ENCODE measurements at regions not wholly inside any gene's neighbourhood (a gene's known extent, or its start where the extent isn't known, plus 50 kb on each side); places are given as distances from the start of the nearest gene placed in this dataset.

GRCh38 chr10:28862219-28862618 lies 184.9 kb downstream of the BAMBI start:
- peaks cover 12% of the 10 kb centered on the region for H3K4me1 Mint-ChIP-seq
- TF ChIP-seq, protein P1, sequence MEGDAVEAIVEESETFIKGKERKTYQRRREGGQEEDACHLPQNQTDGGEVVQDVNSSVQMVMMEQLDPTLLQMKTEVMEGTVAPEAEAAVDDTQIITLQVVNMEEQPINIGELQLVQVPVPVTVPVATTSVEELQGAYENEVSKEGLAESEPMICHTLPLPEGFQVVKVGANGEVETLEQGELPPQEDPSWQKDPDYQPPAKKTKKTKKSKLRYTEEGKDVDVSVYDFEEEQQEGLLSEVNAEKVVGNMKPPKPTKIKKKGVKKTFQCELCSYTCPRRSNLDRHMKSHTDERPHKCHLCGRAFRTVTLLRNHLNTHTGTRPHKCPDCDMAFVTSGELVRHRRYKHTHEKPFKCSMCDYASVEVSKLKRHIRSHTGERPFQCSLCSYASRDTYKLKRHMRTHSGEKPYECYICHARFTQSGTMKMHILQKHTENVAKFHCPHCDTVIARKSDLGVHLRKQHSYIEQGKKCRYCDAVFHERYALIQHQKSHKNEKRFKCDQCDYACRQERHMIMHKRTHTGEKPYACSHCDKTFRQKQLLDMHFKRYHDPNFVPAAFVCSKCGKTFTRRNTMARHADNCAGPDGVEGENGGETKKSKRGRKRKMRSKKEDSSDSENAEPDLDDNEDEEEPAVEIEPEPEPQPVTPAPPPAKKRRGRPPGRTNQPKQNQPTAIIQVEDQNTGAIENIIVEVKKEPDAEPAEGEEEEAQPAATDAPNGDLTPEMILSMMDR (conservative IDR thresholded peaks at IDR 0.05): no peak
- H3K9me3 Mint-ChIP-seq: peaks cover 7% of the 10 kb centered on the region
- DNase-seq (ENCODE audit: low read depth, low spot score): no peak
- no peak overlapping the region for H3K27ac Mint-ChIP-seq (ENCODE audit: unreplicated experiment)
- no peak overlapping the region for H3K4me3 Mint-ChIP-seq
- H3K36me3 Mint-ChIP-seq (ENCODE audit: low read depth): peaks cover 3% of the 10 kb centered on the region
- peaks cover 2% of the 10 kb centered on the region for H3K27me3 Mint-ChIP-seq (ENCODE audit: low read depth)

GRCh38 chr10:28869606-28870201 lies 192.4 kb downstream of the BAMBI start:
- Mint-ChIP-seq H3K36me3 (ENCODE audit: low read depth) (no peaks in the 10 kb centered on the region), H3K9me3 (no peaks in the 10 kb centered on the region), H3K4me1 (peaks cover 3% of the 10 kb centered on the region), H3K27me3 (ENCODE audit: low read depth) (no peaks in the 10 kb centered on the region), H3K4me3 (no peak overlapping the region), H3K27ac (ENCODE audit: unreplicated experiment) (no peak overlapping the region)
- TF ChIP-seq, protein P1 (conservative IDR thresholded peaks at IDR 0.05): no peak
- no peak for DNase-seq (ENCODE audit: low read depth, low spot score)

DNA sequence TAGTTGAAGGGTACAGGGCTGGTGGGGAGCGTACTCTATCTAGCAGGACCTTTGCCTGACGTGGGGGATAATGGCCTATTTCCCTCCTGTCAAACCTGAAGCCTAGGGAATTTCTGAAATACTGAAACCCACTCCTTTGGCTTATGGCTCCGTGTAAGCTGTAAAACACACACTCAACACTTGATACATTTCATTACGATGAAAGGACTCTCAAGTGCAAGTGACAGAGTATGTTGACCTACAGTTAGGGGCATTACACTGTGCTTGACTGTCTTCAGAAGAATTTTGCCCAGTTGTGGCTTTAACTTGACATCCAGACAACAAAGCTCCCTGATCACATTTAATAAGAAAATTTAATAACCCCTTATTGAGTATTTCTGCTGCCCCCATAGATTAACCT lies 194.3 kb downstream of the BAMBI start:
- H3K4me3 Mint-ChIP-seq: no peak overlapping the region
- H3K27me3 Mint-ChIP-seq (ENCODE audit: low read depth): peaks cover 5% of the 10 kb centered on the region
- H3K4me1 Mint-ChIP-seq: peaks cover 12% of the 10 kb centered on the region

GRCh38 chr10:28872587-28873165 lies 195.4 kb downstream of the BAMBI start:
- no peak overlapping the region for H3K27ac Mint-ChIP-seq (ENCODE audit: unreplicated experiment)
- no peaks in the 10 kb centered on the region for H3K36me3 Mint-ChIP-seq (ENCODE audit: low read depth)
- H3K4me1 Mint-ChIP-seq: peaks cover 12% of the 10 kb centered on the region
- no peak for DNase-seq (ENCODE audit: low read depth, low spot score)
- H3K4me3 Mint-ChIP-seq: no peak overlapping the region
- H3K27me3 Mint-ChIP-seq (ENCODE audit: low read depth): peaks cover 6% of the 10 kb centered on the region
- TF ChIP-seq, protein P1 (conservative IDR thresholded peaks at IDR 0.05): no peak
- H3K9me3 Mint-ChIP-seq: no peaks in the 10 kb centered on the region

More for the DNA sequence above, 194.3 kb downstream of the BAMBI start:
- TF ChIP-seq, protein P1 (conservative IDR thresholded peaks at IDR 0.05): no peak
- no peaks in the 10 kb centered on the region for H3K36me3 Mint-ChIP-seq (ENCODE audit: low read depth)
- no peaks in the 10 kb centered on the region for H3K9me3 Mint-ChIP-seq
- H3K27ac Mint-ChIP-seq (ENCODE audit: unreplicated experiment): no peak overlapping the region
- no peak for DNase-seq (ENCODE audit: low read depth, low spot score)

- H3K27me3 Mint-ChIP-seq (ENCODE audit: low read depth): peaks cover 13% of the 10 kb centered on the region
- no peak overlapping the region for H3K27ac Mint-ChIP-seq (ENCODE audit: unreplicated experiment)
- peaks cover 12% of the 10 kb centered on the region for H3K4me1 Mint-ChIP-seq
- DNase-seq (ENCODE audit: low read depth, low spot score): no peak
- TF ChIP-seq, protein P1 (conservative IDR thresholded peaks at IDR 0.05): no peak
- H3K4me3 Mint-ChIP-seq: no peak overlapping the region
- no peaks in the 10 kb centered on the region for H3K36me3 Mint-ChIP-seq (ENCODE audit: low read depth)
- peaks cover 2% of the 10 kb centered on the region for H3K9me3 Mint-ChIP-seq
Observed at GRCh38 chr10:28873540-28873939, 196.2 kb downstream of the BAMBI start.

Measured in neural crest cell (in vitro differentiated cells).